Lower lobe of right lung (tissue), 2 donors: ENCODE measurements at regions not wholly inside any gene's neighbourhood (a gene's known extent, or its start where the extent isn't known, plus 50 kb on each side); places are given as distances from the start of the nearest gene placed in this dataset.

Source experiments
- ATAC-seq, 2 donors: fragments of 200-7000 bp; cut with Tn5 transposase; one replicate each; pipeline ENCODE4 v1.9.1; 2020 to 2022; ENCODE audit warnings: mild to moderate bottlenecking in 2 of 2, moderate library complexity in 2 of 2
- DNase-seq: peaks from one replicate; pipeline ENCODE4 v3.0.0-alpha.2; 2020
- H3K27ac ChIP-seq: fragments of 200-600 bp; one replicate; pipeline ENCODE4 v1.8.0; 2022
- H3K27me3 ChIP-seq: fragments of 200-600 bp; one replicate; pipeline ENCODE4 v1.8.0; 2022; ENCODE audit warnings: low read depth
- H3K36me3 ChIP-seq: fragments of 200-600 bp; one replicate; pipeline ENCODE4 v1.8.0; 2022; ENCODE audit warnings: mild to moderate bottlenecking
- H3K4me1 ChIP-seq: fragments of 200-600 bp; one replicate; pipeline ENCODE4 v1.8.0; 2022
- H3K4me3 ChIP-seq: fragments of 200-600 bp; one replicate; pipeline ENCODE4 v1.8.0; 2022; ENCODE audit warnings: mild to moderate bottlenecking
- H3K9me3 ChIP-seq: fragments of 200-600 bp; one replicate; pipeline ENCODE4 v1.8.0; 2022
- intact Hi-C: fragments of 100-400 bp; cut with DNase I; formaldehyde crosslinking; loops from one replicate; pipeline ENCODE4 v1.11.0; 2022
- TF ChIP-seq, protein P1 (sequence below): fragments of 200-600 bp; IDR thresholded peaks from one replicate; pipeline ENCODE4 v1.8.0; 2022; ENCODE audit warnings: antibody characterized with exemption, mild to moderate bottlenecking
- donor health status: DM: no; HTN: yes; CAD: no; lungs with severe emphysema.

DNA sequence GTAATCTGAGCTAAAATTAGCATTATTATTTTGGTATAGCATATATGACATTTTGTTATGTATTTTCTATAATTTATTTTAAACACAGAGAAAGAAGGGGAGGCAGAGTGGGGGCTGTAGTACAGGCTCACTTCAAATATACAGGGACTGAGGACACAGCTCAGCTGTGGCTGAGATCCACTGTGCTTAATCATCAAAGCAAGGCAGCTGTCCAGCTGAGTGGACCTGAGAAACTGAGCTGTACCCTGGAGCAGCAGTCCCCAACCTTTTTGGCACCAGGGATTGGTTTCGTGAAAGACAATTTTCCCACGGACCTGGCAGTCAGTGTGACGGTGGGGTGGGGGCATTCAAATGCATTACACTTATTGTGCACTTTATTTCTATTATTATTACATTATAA is 687.2 kb downstream of the RNF144A start:
- TF ChIP-seq, protein P1, sequence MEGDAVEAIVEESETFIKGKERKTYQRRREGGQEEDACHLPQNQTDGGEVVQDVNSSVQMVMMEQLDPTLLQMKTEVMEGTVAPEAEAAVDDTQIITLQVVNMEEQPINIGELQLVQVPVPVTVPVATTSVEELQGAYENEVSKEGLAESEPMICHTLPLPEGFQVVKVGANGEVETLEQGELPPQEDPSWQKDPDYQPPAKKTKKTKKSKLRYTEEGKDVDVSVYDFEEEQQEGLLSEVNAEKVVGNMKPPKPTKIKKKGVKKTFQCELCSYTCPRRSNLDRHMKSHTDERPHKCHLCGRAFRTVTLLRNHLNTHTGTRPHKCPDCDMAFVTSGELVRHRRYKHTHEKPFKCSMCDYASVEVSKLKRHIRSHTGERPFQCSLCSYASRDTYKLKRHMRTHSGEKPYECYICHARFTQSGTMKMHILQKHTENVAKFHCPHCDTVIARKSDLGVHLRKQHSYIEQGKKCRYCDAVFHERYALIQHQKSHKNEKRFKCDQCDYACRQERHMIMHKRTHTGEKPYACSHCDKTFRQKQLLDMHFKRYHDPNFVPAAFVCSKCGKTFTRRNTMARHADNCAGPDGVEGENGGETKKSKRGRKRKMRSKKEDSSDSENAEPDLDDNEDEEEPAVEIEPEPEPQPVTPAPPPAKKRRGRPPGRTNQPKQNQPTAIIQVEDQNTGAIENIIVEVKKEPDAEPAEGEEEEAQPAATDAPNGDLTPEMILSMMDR, result no peak
- DNase-seq, result no peak
- no peak overlapping the region for H3K27ac ChIP-seq
- H3K4me3 ChIP-seq, result no peak overlapping the region
- no peak for ATAC-seq
- H3K9me3 ChIP-seq, result no peaks in the 10 kb centered on the region
- intact Hi-C loops, result no loop called here
- H3K27me3 ChIP-seq, result no peaks in the 10 kb centered on the region
- H3K36me3 ChIP-seq, result no peaks in the 10 kb centered on the region
- H3K4me1 ChIP-seq, result no peaks in the 10 kb centered on the region

DNA sequence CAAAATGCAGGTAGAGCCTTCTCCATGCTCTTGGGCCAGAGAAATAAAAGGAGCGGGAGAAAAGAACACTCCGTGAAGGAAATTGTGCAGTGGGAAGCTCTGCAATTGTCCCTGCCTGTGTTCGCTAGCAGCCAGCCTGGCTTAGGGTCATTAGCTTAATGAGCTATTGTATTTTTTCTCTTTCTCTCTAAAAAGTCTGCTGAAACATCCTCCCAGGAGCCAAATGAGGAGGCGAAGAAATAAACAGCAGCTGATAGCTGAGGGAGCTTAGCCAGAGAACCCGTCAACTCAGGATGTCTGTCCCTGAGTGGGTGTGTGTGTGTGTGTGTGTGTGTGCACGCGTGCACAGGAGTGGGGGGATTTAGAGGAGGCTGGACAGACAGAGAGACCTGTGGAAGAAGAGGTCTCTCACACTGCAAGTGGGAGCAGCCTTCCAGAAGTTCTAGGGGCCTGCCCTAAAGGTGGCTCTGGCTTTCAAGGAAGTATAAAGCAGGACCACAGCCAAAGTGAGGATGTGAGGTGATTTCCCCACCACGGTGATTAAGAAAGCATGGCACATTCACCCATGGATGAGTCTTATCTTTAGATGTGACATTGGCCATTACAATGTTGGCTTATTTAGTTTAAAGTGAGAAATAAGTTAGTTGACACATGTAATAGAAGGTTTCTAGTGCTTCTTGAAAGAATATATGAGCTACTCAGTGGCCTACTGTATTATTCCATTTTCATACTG is 690.4 kb downstream of the RNF144A start:
- Histone ChIP-seq H3K4me3 (no peak overlapping the region), H3K27ac (no peak overlapping the region), H3K27me3 (no peaks in the 10 kb centered on the region), H3K4me1 (no peaks in the 10 kb centered on the region), H3K36me3 (no peaks in the 10 kb centered on the region), H3K9me3 (no peaks in the 10 kb centered on the region)
- TF ChIP-seq, protein P1, result no peak
- ATAC-seq, result no peak
- no peak for DNase-seq
- intact Hi-C loops, result no loop called here

DNA sequence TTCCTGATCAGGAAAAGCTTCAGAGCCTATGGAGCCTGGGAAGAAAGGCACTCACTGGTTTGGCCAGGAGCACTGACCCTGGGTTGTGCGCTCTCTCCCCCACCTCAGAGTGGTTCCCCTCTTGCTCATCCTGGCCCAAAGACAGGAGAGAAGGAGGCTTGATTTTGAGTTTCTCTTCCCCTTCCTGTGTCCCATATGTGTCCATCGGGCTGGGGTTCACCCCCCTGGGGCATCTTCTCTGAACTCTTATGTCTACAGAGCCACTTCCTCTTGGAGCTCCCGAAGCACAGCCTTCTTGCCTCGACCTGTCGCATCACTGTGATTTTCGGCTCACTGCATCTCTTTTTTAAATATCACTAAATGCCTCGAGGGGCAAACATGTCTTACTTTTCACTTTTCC is 692.3 kb downstream of the RNF144A start:
- ATAC-seq (no peak), DNase-seq (no peak)
- Histone ChIP-seq H3K27ac (no peak overlapping the region), H3K27me3 (no peaks in the 10 kb centered on the region), H3K36me3 (no peaks in the 10 kb centered on the region), H3K9me3 (no peaks in the 10 kb centered on the region), H3K4me3 (no peak overlapping the region), H3K4me1 (no peaks in the 10 kb centered on the region)
- intact Hi-C loops, result no loop called here
- TF ChIP-seq, protein P1, result no peak

- DNase-seq, result no peak
- H3K27ac ChIP-seq, result no peak overlapping the region
Observed at GRCh38 chr2:7609974-7610373, 692.8 kb downstream of the RNF144A start.

GRCh38 chr2:7611750-7612149 is 694.5 kb downstream of the RNF144A start:
- intact Hi-C loops, result no loop called here
- H3K36me3 ChIP-seq, result no peaks in the 10 kb centered on the region

More at GRCh38 chr2:7609974-7610373, 692.8 kb downstream of the RNF144A start:
- H3K4me1 ChIP-seq, result no peaks in the 10 kb centered on the region
- TF ChIP-seq, protein P1, result no peak
- no peaks in the 10 kb centered on the region for H3K27me3 ChIP-seq
- no peaks in the 10 kb centered on the region for H3K36me3 ChIP-seq
- no peak for ATAC-seq
- no peaks in the 10 kb centered on the region for H3K9me3 ChIP-seq
- intact Hi-C loops, result no loop called here
- no peak overlapping the region for H3K4me3 ChIP-seq

More at GRCh38 chr2:7611750-7612149, 694.5 kb downstream of the RNF144A start:
- DNase-seq (no peak), ATAC-seq (no peak)
- H3K4me1 ChIP-seq, result no peaks in the 10 kb centered on the region
- no peaks in the 10 kb centered on the region for H3K9me3 ChIP-seq
- TF ChIP-seq, protein P1, result no peak
- H3K27me3 ChIP-seq, result no peaks in the 10 kb centered on the region
- H3K27ac ChIP-seq, result no peak overlapping the region
- H3K4me3 ChIP-seq, result no peak overlapping the region
